ENCODE measurements at regions not wholly inside any gene's neighbourhood (a gene's known extent, or its start where the extent isn't known, plus 50 kb on each side); places are given as distances from the start of the nearest gene placed in this dataset.

DNA sequence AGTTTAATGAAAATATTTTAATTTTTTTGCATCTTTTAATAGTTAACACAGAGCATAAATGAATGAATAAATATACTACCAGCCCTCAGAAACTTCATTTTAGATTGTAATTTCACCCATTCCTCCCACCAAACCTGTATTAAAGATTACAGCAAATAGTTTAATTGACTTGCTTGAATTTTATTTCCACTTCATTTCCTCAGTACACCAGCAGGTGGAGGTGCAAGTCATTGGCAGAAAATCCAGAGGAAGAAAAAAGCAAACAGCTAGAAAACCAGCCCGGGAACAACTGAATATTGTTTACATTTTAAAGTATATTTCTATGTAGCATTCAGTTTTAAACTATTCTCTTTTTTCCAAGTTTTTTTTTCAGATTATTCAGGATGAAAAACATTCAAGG lies 177.8 kb downstream of the OLFM4 start:
- no peak for DNase-seq

DNA sequence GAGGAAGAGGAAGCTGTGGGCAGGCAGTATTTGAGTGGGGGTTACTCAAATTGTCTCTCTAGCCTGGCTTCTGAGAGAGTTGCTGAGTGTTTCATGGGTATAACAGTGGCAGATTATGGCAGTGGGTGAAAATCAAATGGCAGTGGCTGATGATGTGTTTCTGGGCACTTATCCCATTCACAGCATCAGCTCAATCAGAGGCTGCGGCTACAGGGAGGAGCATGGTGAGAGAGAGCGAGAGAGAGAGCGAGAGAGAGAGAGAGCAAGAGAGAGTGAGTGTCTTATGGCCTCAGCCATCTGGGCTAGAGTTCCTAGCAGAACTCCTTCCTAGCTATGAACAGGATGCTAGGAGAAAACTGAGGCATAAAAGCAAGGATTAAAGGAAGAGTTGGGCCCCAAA lies 178.9 kb downstream of the OLFM4 start:
- DNase-seq, result no peak

DNA sequence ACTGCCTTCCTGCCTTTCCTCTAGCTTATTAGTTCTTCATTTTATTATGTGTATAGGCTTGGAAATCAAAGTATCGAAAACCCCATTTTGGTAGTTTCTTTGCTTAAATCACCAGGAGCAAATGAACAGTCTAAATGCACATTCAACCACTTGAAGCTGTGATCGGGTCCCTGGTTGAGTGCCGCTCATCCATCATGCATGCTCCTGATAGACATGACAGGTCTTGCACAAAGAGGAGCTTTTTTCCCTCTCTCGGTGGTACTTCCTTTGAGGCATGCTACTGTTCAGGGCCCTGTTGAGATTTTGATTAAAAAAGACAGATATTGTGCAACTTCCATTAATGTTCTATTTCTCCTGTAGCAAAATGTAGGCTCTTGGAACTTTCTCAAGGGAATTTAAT lies 185.8 kb downstream of the OLFM4 start:
- no peak for DNase-seq

DNA sequence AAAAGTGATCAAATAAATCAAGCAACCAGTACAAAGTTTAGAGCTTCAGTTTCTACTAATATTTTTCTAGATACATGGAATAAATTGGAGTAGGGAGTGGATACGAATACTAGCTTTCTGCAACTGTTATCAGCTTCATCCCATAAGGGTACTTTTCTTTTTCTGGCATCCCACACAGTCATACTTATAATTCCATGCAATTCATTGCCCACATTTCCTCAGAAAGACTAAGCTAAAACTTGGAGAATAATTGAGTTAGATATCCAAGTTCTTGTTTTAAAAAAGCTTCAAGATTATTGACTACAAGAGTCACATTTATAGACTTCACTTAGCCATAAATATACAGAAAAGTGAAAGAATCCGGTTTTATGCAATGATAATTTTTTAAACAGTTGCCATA lies 186.9 kb downstream of the OLFM4 start:
- DNase-seq, result no peak

DNA sequence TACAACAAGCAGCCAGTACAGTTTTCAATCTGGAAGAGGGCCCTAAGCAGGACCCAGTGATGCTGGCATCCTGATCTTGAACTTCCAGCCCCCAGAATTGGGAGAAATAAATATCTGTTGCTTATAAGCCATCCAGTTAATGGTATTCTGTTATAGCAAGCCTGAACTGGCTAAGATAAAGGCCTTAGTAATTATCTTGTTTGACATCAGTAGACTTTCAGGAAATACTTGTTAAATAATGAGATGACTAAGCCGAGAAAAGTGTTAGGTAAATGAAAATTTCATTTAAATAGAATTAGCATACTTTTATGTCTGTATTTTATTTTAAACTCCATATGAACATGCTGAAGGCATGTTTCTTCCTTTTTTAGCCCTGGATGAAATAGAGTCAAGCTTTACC lies 188.2 kb downstream of the OLFM4 start:
- DNase-seq, result no peak

DNA sequence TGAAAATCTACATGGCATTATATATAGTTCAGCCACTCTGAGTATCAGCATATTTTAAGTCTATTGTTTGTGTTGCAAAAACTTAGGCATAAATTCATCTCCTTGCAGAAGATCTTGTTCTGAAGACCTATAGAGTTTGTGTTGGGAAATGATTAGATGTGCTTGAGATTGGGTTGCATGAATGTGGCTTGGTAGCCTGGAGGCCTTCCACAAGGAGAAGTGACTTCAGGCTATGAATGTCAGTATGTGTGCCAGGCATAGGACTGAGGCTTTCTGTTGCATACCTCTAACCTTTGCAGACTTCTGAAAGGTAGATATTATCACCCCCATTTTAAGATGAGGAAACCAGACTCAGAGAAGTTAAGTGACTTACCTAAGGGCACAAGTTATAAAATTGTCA lies 188.6 kb downstream of the OLFM4 start:
- no peak for DNase-seq

GRCh38 chr13:53220038-53220437 lies 191.4 kb downstream of the OLFM4 start:
- no peak for DNase-seq

- DNase-seq, result no peak
Observed at GRCh38 chr13:53237696-53238095, 209.1 kb downstream of the OLFM4 start.

DNA sequence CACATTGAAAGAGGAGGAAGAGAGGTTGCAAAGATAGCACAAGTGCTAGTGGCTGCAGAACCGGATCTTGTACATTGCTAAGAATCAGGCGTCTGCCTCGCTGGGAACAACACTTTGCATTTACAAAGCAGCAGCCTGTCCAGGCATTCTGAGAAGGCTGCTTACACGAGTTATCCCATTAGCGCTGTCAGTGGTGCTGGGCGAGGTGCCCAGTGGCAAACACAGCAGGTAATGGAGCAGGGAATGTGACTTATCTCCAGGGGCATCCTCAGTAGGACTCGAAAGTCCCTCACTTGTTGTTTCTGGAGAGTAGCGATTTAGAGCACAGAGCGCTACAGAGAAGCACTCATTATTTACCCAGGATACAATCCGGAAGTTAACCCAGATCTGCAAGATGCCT lies 209.6 kb downstream of the OLFM4 start:
- no peak for DNase-seq

DNA sequence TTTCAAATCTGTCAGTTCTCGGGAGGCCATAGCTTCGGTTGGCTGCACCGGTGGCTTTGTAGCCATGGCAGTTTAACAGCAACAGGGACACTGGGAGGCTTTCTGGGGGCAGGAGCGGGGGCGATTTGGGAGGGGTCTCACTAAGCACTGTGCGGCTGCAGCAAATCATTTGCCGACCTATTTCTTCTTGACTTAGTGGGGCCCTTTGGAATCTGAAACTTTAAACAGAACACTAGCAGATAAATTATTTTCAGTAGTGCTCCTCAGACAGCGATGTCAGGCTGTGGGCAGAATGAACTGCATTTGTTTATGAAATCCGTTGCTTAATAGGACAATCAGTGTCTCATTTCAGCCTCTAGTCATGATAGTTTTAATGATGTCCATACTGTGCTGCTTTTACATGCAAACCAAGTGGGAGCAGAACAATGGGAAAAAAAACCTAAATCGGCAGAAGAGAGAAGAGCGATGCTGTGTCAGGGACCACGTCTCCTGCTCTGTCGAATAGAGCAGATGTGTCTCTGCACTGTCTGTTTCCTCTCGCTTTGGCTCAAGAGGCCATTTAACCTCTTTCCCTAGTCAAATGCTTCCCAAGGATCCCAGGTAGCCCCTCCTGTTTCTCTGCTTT lies 211.9 kb downstream of the OLFM4 start:
- DNase-seq, result no peak

- DNase-seq, result no peak
Observed at GRCh38 chr13:53241891-53242348, 213.3 kb downstream of the OLFM4 start.

GRCh38 chr13:53249236-53249635 lies 220.6 kb downstream of the OLFM4 start:
- DNase-seq, result no peak

DNA sequence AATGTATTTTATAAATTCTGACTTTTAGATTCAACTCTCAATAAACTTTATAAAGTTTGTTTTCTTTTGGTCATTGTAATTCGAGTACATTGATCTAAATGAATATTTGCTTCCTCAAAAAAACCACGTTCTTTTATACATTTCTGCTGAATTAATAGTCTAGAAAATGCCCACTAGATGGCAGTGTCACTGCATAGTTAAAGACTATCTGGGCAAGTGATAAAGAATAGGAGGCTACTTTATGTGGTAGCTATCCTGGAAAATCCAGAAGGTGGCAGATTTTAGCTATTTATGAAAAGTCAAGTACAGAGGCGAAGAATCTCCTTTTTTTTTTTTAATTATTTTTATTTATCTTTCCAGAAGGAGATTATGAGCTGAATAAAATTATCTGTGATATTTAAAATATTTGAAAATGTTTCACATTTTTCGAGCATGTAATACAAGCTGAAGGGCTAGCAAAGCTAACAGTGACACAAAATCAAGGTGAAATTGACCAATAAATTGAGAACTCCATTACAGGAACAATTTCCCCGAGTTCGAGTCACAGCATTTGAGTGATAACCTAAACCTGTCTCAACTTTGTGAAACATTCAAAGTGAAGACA lies 221.8 kb downstream of the OLFM4 start:
- DNase-seq, result no peak

GRCh38 chr13:53250977-53251376 lies 222.4 kb downstream of the OLFM4 start:
- DNase-seq, result no peak

DNA sequence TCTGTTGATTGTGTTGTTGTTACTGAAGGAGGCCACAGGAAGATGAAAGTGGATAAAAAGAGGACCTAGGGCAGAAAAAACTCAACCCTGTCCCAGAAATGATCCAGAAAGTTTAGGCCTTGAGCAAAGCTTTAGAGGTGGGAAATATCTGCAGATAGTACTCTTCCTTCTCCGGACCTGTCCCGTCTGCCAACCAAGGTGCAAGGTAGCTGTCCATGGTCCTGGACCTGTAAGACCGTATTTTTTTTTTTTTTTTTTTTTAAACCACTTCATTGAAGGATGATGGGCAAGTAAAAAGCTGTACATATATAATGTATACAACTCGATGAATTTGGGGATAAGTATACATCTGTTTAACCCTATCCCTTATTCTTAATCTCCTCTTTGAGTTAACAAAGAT lies 225.9 kb downstream of the OLFM4 start:
- DNase-seq, result no peak

DNA sequence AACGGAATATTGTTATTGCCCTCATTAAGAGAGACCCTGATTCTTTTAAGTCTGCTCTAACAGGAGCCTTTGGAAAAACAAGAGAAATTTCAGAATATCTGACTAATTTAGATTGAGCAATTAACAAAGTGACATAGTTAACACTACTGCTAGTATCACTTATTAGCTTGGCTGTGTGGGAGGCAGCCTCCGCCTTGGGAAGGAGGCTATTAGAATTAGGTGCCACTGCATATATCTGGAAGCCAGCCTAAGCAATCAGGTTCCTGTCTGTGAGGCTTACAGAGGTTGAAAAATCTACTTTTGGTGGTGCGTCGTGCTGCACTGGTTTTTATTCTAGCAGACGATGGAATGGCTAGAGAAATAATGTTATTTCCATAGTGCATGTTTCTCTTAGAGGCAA lies 227.2 kb downstream of the OLFM4 start:
- DNase-seq, result no peak

GRCh38 chr13:53260594-53260993 lies 232.0 kb downstream of the OLFM4 start:
- DNase-seq, result no peak

- no peak for DNase-seq
Observed at GRCh38 chr13:53264751-53265385, 236.3 kb downstream of the OLFM4 start.

DNA sequence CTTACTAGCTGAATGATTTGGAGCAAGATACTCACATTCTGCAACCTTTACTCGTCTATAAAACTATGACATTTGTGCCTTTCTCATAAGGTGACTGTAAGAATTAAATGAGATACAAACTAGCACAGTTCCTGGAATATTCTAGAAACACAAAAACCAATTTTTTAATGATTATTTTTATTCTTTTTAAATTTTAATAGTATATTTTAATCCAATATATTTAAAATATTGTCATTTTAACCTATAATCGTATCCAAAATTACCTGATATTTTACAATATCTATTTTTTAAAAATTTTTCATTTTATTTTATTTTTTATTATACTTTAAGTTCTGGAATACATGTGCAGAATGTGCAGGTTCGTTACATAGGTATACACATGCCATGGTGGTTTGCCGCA lies 238.1 kb downstream of the OLFM4 start:
- DNase-seq, result no peak

DNA sequence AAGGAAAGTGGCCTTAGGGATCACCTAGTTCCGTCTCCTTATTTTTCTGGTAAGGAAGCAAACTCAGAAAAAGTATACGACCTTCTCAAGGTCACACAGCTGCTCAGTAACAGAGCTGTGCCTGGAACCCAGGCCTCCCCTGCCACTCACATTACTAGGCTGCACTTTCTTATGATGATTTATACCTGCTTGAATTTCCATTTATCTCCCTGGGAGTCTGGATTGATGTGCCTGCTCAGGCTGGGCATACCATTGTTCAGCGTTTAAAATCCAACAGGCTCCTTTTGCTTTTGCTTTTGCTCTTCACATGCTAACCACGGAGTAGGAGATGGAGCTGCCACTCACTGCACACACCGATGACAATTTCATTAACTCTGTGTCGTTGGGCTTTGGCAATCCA lies 241.0 kb downstream of the OLFM4 start:
- DNase-seq, result no peak

DNA sequence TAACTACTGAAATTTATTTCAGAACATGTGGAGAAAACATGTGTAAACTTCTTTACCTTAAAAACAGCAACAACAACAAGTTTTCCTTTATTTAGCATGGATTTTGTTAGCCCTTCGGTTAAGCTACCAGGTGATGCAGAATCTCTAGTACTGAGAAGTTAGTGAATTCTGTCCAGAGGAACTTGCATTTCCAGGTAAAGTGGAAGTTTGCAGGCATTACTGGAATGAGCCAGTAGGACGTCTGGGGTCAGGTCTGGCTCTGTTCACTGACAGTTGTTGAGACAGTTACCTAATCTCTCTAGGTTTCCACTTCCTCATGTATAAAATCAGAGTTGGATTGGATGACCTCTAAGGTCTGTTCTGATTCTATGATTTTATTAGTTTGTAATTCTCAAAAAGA lies 244.3 kb downstream of the OLFM4 start:
- DNase-seq, result no peak

DNA sequence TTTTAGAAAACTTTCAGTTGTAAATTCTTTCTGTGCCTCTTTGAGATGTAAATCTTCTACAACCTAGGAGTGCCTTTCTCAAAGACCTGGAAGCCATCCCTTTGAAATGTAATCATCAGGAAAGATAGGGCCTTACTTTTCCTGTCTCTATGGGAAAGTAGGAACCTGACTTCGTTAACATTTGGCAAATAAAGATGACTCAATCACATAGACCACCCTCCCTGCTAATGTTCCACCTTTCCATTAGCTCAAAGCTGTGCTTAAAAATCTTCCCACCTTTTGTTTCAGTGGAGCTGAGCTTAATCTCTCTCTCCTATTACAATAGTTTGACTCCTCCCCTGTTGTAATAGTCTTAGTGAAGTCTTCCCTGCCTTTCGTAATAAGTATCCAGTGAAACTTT lies 247.7 kb downstream of the OLFM4 start:
- DNase-seq, result no peak

DNA sequence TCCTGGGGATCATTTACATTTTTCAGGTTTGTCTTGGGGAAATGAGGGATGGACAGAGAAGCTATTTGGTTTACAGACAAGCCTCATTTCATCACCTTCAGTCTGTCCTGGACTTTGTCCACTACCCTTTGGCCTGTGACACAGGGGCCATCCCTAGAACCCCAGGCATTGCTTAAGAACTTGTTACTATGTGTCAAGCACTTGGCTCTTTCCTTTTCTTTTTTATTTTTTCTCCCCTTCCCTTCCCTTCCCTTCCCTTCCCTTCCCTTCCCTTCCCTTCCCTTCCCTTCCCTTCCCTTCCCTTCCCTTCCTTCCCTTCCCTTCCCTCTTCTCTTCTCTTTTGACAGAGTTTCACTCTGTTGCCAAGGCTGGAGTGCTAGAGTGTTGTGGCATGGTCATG lies 253.1 kb downstream of the OLFM4 start:
- no peak for DNase-seq

GRCh38 chr13:53285896-53286430 lies 257.4 kb downstream of the OLFM4 start:
- no peak for DNase-seq

Measured in activated gamma-delta T cell (primary cell).